ENCODE measurements at regions not wholly inside any gene's neighbourhood (a gene's known extent, or its start where the extent isn't known, plus 50 kb on each side); places are given as distances from the start of the nearest gene placed in this dataset.

- ATAC-seq: no peak
- no peak overlapping the region for H3K4me2 ChIP-seq
- FAIRE-seq: no peak
- ChIA-PET POLR2A (no interaction called here), CTCF (no interaction called here)
- H3K4me3 ChIP-seq: no peak overlapping the region
- no peaks in the 10 kb centered on the region for H3K4me1 ChIP-seq
- H3K9me3 ChIP-seq: peaks cover 10% of the 10 kb centered on the region
- no peak overlapping the region for H3K27ac ChIP-seq
- no peak for DNase-seq (ENCODE audit: low read depth in 1 of 2, low spot score in 1 of 2)
- no peak for TF ChIP-seq MYC (IDR thresholded peaks at IDR 0.05; ENCODE audit: borderline replicate concordance, low read length)
- TF ChIP-seq, protein P1, sequence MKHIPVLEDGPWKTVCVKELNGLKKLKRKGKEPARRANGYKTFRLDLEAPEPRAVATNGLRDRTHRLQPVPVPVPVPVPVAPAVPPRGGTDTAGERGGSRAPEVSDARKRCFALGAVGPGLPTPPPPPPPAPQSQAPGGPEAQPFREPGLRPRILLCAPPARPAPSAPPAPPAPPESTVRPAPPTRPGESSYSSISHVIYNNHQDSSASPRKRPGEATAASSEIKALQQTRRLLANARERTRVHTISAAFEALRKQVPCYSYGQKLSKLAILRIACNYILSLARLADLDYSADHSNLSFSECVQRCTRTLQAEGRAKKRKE (CRISPR knock-in tag; IDR thresholded peaks at IDR 0.05; ENCODE audit: low read depth): no peak
- no peak for TF ChIP-seq HDAC2 (IDR thresholded peaks at IDR 0.05)
- no peak for TF ChIP-seq HEYL (CRISPR knock-in tag; IDR thresholded peaks at IDR 0.05)
- TF ChIP-seq, protein P2, sequence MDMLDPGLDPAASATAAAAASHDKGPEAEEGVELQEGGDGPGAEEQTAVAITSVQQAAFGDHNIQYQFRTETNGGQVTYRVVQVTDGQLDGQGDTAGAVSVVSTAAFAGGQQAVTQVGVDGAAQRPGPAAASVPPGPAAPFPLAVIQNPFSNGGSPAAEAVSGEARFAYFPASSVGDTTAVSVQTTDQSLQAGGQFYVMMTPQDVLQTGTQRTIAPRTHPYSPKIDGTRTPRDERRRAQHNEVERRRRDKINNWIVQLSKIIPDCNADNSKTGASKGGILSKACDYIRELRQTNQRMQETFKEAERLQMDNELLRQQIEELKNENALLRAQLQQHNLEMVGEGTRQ (IDR thresholded peaks at IDR 0.05): no peak
- no peak for TF ChIP-seq POLR2A (IDR thresholded peaks at IDR 0.05; ENCODE audit: low read length)
- no peak for TF ChIP-seq EP300 (IDR thresholded peaks at IDR 0.05)
- 67% methylated on average over 3 of the region's 3 CpGs for WGBS (ENCODE audit: missing lambda C conversion rate)
These were observed 79.0 kb upstream of the CST7 start for GRCh38 chr20:24870057-24870456.

GRCh38 chr20:24870881-24871280, 78.2 kb upstream of the CST7 start:
- FAIRE-seq: no peak
- no peak overlapping the region for H3K4me3 ChIP-seq
- POLR2A ChIA-PET: no interaction called here
- no peak for DNase-seq (ENCODE audit: low read depth in 1 of 2, low spot score in 1 of 2)
- 67% methylated on average over 8 of the region's 8 CpGs for WGBS (ENCODE audit: missing lambda C conversion rate)
- no peak; a peak in 1 of 6 replicates for ATAC-seq
- no peaks in the 10 kb centered on the region for H3K4me1 ChIP-seq
- peaks cover 3% of the 10 kb centered on the region; the same call in 1 of the 3 replicates for H3K9me3 ChIP-seq
- TF ChIP-seq, protein P1 (CRISPR knock-in tag; IDR thresholded peaks at IDR 0.05; ENCODE audit: low read depth): no peak
- no peak overlapping the region for H3K4me2 ChIP-seq
- H3K27ac ChIP-seq: no peak overlapping the region
- CTCF ChIA-PET: no interaction called here

- 31% methylated on average over 13 of the region's 13 CpGs for WGBS (ENCODE audit: missing lambda C conversion rate)
- Histone ChIP-seq H3K4me1 (no peaks in the 10 kb centered on the region), H3K4me2 (no peak overlapping the region), H3K27ac (no peak overlapping the region), H3K4me3 (no peak overlapping the region), H3K9me3 (no peaks in the 10 kb centered on the region)
- ChIA-PET CTCF (no interaction called here), POLR2A (no interaction called here)
- TF ChIP-seq SMC3 (IDR thresholded peaks at IDR 0.05) (no peak), JUN (IDR thresholded peaks at IDR 0.05) (no peak), TP53 (CRISPR knock-in tag; IDR thresholded peaks at IDR 0.05) (no peak), RAD21 (conservative IDR thresholded peaks at IDR 0.05 in 1 of 2, IDR thresholded peaks at IDR 0.05 in 1 of 2) (no peak), RARB (CRISPR knock-in tag; IDR thresholded peaks at IDR 0.05) (no peak), HOXA7 (CRISPR knock-in tag; IDR thresholded peaks at IDR 0.05) (no peak), CEBPB (IDR thresholded peaks at IDR 0.05) (no peak), PHF8 (IDR thresholded peaks at IDR 0.05; ENCODE audit: borderline replicate concordance, low read depth) (no peak), ZC3H11A (IDR thresholded peaks at IDR 0.05) (no peak), EHF (CRISPR knock-in tag; IDR thresholded peaks at IDR 0.05) (no peak), CHD2 (IDR thresholded peaks at IDR 0.05; ENCODE audit: low read length, partially characterized antibody) (no peak)
- TF ChIP-seq, protein P2 (IDR thresholded peaks at IDR 0.05): no peak
- no peak for ATAC-seq
- DNase-seq (ENCODE audit: low read depth in 1 of 2, low spot score in 1 of 2): no peak
- no peak for FAIRE-seq
These were observed 77.4 kb upstream of the CST7 start for GRCh38 chr20:24871480-24872213.

Measured in A549 (cell line).